C4-2B (cell line): ENCODE measurements at regions not wholly inside any gene's neighbourhood (a gene's known extent, or its start where the extent isn't known, plus 50 kb on each side); places are given as distances from the start of the nearest gene placed in this dataset.

Experiments
- CTCF ChIP-seq: fragments of 450-650 bp; conservative IDR thresholded peaks from 2 replicates; pipeline ENCODE4 v1.5.1; 2017; ENCODE audit warnings: mild to moderate bottlenecking
- ZFX ChIP-seq: fragments of 450-650 bp; IDR thresholded peaks from 2 replicates; pipeline ENCODE4 v1.6.1; 2017

GRCh38 chr3:127101411-127102187 lies 91.3 kb upstream of the PRR23E start:
- TF ChIP-seq CTCF = no peak
- no peak for TF ChIP-seq ZFX
